Fibroblast of lung (primary cell): ENCODE measurements at regions not wholly inside any gene's neighbourhood (a gene's known extent, or its start where the extent isn't known, plus 50 kb on each side); places are given as distances from the start of the nearest gene placed in this dataset.

ENCODE experiments used
- CTCF ChIP-seq, 2 donors: IDR thresholded peaks in 1 of 2; conservative IDR thresholded peaks in 1 of 2; 1 replicate in 1 of 2; 2 replicates in 1 of 2; pipeline ENCODE4 v1.5.1; 2011 to 2012; ENCODE audit warnings: low read length in 2 of 2, control low read depth in 1 of 2, inconsistent platforms in 1 of 2, low read depth in 1 of 2, mild to moderate bottlenecking in 1 of 2
- EZH2 ChIP-seq: IDR thresholded peaks from 2 replicates; pipeline ENCODE4 v1.5.1; 2012; ENCODE audit warnings: low read length, control low read depth, mild to moderate bottlenecking; ENCODE audit errors: missing control alignments

GRCh38 chr12:58310809-58311622 is 369.6 kb downstream of the ATP23 start:
- TF ChIP-seq CTCF (conservative IDR thresholded peaks at IDR 0.05 in 1 of 2, IDR thresholded peaks at IDR 0.05 in 1 of 2; ENCODE audit: low read depth in 1 of 2, low read length in 2 of 2), result no peak
- no peak for TF ChIP-seq EZH2
